Thyroid gland (tissue), 4 donors: ENCODE measurements at regions not wholly inside any gene's neighbourhood (a gene's known extent, or its start where the extent isn't known, plus 50 kb on each side); places are given as distances from the start of the nearest gene placed in this dataset.

ENCODE experiments used
- POLR2A ChIP-seq, 2 donors: fragments of 450-650 bp; IDR thresholded peaks; one replicate each; pipeline ENCODE4 v1.6.1; 2017; ENCODE audit warnings: antibody characterized with exemption in 2 of 2, mild to moderate bottlenecking in 2 of 2, moderate library complexity in 1 of 2
- TF ChIP-seq, protein P1 (sequence below), 6 experiments: fragments of 200-600 bp in 3 of 6; fragments of 450-650 bp in 3 of 6; sonication (generic) in 3 of 6; IDR thresholded peaks; one replicate each; pipeline ENCODE4 v1.5.1; 2016 to 2019; ENCODE audit warnings: antibody characterized with exemption in 6 of 6, mild to moderate bottlenecking in 2 of 6, inconsistent platforms in 1 of 6, moderate library complexity in 1 of 6

DNA sequence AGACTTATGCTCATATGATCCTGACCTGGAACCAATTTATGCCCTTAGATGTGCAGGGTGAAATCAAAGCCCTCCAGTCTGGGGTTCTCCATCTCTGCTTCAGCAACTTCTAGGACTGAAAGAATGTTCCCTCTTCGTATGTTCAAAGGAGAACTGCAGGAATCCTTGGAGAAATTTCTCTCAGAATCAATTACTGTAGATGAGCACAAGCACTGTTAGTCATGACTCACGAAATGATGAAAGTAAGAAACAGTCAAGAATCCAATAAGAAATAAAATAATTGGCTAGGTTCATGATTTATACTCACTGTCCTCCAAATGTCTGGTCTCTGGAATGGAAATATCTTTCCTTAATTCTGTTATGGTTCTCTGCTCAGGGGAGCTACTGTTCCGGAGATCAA, 348.2 kb downstream of the PDGFC start:
- TF ChIP-seq, protein P1, sequence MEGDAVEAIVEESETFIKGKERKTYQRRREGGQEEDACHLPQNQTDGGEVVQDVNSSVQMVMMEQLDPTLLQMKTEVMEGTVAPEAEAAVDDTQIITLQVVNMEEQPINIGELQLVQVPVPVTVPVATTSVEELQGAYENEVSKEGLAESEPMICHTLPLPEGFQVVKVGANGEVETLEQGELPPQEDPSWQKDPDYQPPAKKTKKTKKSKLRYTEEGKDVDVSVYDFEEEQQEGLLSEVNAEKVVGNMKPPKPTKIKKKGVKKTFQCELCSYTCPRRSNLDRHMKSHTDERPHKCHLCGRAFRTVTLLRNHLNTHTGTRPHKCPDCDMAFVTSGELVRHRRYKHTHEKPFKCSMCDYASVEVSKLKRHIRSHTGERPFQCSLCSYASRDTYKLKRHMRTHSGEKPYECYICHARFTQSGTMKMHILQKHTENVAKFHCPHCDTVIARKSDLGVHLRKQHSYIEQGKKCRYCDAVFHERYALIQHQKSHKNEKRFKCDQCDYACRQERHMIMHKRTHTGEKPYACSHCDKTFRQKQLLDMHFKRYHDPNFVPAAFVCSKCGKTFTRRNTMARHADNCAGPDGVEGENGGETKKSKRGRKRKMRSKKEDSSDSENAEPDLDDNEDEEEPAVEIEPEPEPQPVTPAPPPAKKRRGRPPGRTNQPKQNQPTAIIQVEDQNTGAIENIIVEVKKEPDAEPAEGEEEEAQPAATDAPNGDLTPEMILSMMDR (IDR thresholded peaks at IDR 0.05) = no peak
- TF ChIP-seq POLR2A (IDR thresholded peaks at IDR 0.05) = no peak
